ENCODE measurements at regions not wholly inside any gene's neighbourhood (a gene's known extent, or its start where the extent isn't known, plus 50 kb on each side); places are given as distances from the start of the nearest gene placed in this dataset.

DNA sequence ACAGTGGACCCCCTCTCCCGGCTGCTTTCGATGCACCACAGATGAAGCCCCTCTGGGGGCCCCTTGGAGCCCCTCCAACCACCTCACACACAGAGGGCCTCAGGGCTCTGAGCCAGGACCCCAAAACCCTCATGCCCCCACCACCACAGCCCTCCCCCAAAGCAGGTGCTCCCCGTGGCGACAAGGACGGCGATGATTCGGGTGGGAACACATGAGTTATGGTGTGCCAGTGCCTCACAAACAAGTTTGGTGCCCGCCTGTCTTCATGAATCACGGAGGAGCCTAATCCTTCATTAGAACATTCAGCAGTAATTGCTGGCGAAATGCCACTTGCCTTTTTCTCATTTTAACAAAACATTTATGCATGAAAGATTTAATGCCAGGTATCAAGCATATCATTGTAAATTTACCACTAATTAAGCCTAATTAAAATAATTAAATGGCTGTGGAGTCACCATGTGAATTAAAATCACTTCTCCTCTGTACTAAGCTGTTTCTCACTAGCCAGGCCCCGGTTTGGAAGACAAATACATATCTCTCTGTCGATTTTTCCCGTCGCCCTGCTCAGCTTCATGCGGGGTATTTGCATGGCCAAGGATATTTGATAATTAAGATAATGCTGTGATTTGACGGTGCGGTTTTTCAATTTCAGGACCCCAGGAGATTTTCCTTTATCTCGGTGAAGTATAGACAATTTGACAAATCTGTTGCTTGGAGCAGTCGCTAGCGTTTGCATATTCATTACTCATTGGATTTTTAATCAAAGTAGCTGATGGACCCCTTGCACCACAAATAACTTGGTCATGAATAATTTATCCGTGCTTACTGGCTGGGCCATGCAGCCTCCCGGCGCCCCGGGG, 157.0 kb downstream of the TLE3 start:
- Histone ChIP-seq H3K9me3 (no peaks in the 10 kb centered on the region), H3K4me3 (no peak overlapping the region), H3K36me3 (no peaks in the 10 kb centered on the region), H3K4me1 (no peaks in the 10 kb centered on the region), H3K27ac (no peak overlapping the region), H3K27me3 (no peaks in the 10 kb centered on the region)
- intact Hi-C loops (cut with DNase I) = no loop called here
- TF ChIP-seq, protein P1, sequence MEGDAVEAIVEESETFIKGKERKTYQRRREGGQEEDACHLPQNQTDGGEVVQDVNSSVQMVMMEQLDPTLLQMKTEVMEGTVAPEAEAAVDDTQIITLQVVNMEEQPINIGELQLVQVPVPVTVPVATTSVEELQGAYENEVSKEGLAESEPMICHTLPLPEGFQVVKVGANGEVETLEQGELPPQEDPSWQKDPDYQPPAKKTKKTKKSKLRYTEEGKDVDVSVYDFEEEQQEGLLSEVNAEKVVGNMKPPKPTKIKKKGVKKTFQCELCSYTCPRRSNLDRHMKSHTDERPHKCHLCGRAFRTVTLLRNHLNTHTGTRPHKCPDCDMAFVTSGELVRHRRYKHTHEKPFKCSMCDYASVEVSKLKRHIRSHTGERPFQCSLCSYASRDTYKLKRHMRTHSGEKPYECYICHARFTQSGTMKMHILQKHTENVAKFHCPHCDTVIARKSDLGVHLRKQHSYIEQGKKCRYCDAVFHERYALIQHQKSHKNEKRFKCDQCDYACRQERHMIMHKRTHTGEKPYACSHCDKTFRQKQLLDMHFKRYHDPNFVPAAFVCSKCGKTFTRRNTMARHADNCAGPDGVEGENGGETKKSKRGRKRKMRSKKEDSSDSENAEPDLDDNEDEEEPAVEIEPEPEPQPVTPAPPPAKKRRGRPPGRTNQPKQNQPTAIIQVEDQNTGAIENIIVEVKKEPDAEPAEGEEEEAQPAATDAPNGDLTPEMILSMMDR (IDR thresholded peaks at IDR 0.05) = no peak
- DNase-seq (ENCODE audit: low spot score in 2 of 2) = no peak

DNA sequence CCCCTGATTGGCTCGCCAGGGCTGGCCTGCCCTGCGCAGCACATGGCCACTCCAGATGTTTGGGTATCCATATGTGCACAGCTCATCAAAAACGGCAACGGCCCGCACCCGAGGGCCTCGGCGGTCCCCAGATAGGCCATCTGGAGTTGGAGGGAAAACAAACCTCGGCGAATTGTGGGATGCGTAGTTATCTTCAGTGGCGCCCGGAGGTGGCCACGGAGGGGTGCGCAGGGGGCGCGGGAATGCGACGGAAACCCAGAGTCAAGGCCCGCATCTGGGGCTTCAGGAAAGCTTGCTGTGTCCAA, 156.5 kb downstream of the TLE3 start:
- DNase-seq (ENCODE audit: low spot score in 2 of 2) = no peak
- H3K4me1 ChIP-seq = no peaks in the 10 kb centered on the region

DNA sequence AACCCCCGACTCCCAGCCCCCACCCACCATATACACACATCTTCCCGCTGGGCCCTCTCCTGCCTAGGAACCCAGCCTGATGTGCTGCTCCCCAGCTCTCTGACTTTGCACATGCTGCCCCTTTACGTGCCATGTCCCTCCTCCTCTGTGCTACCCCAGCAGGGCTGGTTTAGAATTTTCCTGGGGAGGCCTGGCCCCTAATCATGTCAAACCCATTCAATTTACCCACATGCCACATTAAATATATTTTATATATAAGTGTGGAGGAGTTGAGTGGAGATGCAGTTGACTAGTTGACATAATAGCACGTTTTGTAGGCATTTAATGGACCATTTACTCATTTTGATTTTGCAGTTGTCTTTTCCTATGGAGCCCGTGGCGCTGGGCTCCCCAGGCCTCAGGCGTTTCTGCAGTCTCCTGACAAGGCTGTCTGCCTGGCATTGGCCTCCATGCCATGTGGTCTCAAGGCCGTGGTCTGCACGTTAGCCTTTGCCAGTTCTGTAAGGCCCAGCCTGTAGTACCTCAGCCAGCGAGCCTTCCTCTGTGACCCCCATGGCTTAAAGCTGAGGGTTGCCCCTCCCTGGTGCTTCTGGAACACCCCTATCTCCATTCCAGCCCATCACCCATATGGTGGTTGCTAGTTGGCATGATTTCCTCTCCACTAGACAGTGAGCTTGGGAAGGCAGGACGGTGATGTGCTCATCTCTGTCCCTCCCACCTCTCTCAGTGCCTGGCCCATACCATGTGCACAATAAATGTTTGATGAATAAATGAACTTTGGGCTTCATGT, 155.8 kb downstream of the TLE3 start:
- Histone ChIP-seq H3K9me3 (no peaks in the 10 kb centered on the region), H3K27me3 (no peaks in the 10 kb centered on the region), H3K27ac (no peak overlapping the region), H3K4me3 (no peak overlapping the region), H3K4me1 (no peaks in the 10 kb centered on the region), H3K36me3 (no peaks in the 10 kb centered on the region)
- intact Hi-C loops (cut with DNase I) = no loop called here
- DNase-seq (ENCODE audit: low spot score in 2 of 2) = no peak
- TF ChIP-seq, protein P1 (IDR thresholded peaks at IDR 0.05) = no peak

More for the DNA sequence above, 156.5 kb downstream of the TLE3 start:
- Histone ChIP-seq H3K4me3 (no peak overlapping the region), H3K9me3 (no peaks in the 10 kb centered on the region), H3K27me3 (no peaks in the 10 kb centered on the region), H3K27ac (no peak overlapping the region), H3K36me3 (no peaks in the 10 kb centered on the region)
- TF ChIP-seq, protein P1 (IDR thresholded peaks at IDR 0.05) = no peak
- intact Hi-C loops (cut with DNase I) = no loop called here

DNA sequence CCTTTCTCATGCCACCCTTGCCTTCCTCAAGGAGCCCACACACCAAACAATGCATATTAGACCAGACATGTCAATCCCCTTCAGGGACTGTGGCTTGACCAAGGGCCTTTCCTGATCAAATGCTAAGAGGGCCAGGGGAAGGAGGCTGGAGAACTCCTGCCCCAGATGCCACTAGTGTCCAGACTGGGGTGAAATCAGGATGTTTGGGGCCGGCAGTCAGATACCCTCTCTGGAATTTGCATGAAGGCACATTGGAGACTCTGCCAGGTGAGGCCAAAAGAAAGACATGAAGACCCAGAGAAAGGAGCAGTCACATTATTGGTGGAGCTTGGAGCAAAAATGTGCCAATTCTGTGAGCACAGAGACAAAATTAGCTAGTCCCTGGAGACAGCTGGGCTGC, 154.1 kb downstream of the TLE3 start:
- Histone ChIP-seq H3K36me3 (no peaks in the 10 kb centered on the region), H3K4me3 (no peak overlapping the region), H3K4me1 (no peaks in the 10 kb centered on the region), H3K27me3 (no peaks in the 10 kb centered on the region), H3K27ac (no peak overlapping the region), H3K9me3 (no peaks in the 10 kb centered on the region)
- no peak for DNase-seq (ENCODE audit: low spot score in 2 of 2)
- TF ChIP-seq, protein P1 (IDR thresholded peaks at IDR 0.05) = no peak
- intact Hi-C loops (cut with DNase I) = no loop called here

DNA sequence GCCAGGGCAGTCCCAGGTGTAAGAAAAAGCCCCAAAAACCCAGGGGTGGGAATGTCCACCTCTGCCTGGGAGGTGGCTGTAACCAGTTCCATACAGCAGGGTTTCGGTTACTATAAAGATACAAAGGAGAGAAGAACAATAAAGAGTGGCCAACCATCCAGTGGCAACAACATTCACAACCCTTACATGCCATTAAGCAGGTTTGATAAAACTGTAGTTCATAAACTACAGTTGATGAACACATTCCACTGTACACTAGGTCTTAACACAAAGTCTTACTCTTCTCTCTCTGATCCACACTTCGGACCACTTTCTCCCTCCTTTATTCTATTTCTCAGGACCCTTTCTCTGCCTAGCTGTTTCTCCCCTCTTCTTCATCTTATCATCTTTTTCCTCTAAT, 152.0 kb downstream of the TLE3 start:
- TF ChIP-seq, protein P1 (IDR thresholded peaks at IDR 0.05) = no peak
- Histone ChIP-seq H3K27me3 (no peaks in the 10 kb centered on the region), H3K9me3 (no peaks in the 10 kb centered on the region), H3K27ac (no peak overlapping the region), H3K4me1 (no peaks in the 10 kb centered on the region), H3K4me3 (no peak overlapping the region), H3K36me3 (no peaks in the 10 kb centered on the region)
- intact Hi-C loops (cut with DNase I) = no loop called here
- DNase-seq (ENCODE audit: low spot score in 2 of 2) = no peak
